Suprapubic skin (tissue), 4 donors: ENCODE measurements at regions not wholly inside any gene's neighbourhood (a gene's known extent, or its start where the extent isn't known, plus 50 kb on each side); places are given as distances from the start of the nearest gene placed in this dataset.

Experiments used
- DNase-seq, 2 donors: peaks; one replicate each; pipeline ENCODE4 v3.0.0-alpha.2; 2019; ENCODE audit warnings: low spot score in 2 of 2
- H3K27ac ChIP-seq: fragments of 200-600 bp; sonication (generic); one replicate; pipeline ENCODE4 v1.5.1; 2019
- H3K27me3 ChIP-seq: fragments of 200-600 bp; sonication (generic); one replicate; pipeline ENCODE4 v1.5.1; 2019
- H3K36me3 ChIP-seq: fragments of 200-600 bp; sonication (generic); one replicate; pipeline ENCODE4 v1.5.1; 2019
- H3K4me1 ChIP-seq: fragments of 200-600 bp; sonication (generic); one replicate; pipeline ENCODE4 v1.5.1; 2019
- H3K4me3 ChIP-seq: fragments of 200-600 bp; sonication (generic); one replicate; pipeline ENCODE4 v1.5.1; 2019; ENCODE audit warnings: mild to moderate bottlenecking
- H3K9me3 ChIP-seq: fragments of 200-600 bp; sonication (generic); one replicate; pipeline ENCODE4 v1.5.1; 2019
- CTCF ChIP-seq, 2 donors: fragments of 200-600 bp in 1 of 2; fragments of 450-650 bp in 1 of 2; sonication (generic) in 1 of 2; IDR thresholded peaks; one replicate each; pipeline ENCODE4 v1.5.1; 2016 to 2019; ENCODE audit warnings: antibody characterized with exemption in 2 of 2, mild to moderate bottlenecking in 1 of 2, moderate library complexity in 1 of 2
- EP300 ChIP-seq: sonication (generic); formaldehyde crosslinking; IDR thresholded peaks from one replicate; pipeline ENCODE4 v1.6.1; 2017; ENCODE audit warnings: antibody characterized with exemption
- POLR2A ChIP-seq, 2 donors: fragments of 450-650 bp; IDR thresholded peaks; one replicate each; pipeline ENCODE4 v1.6.1; 2017; ENCODE audit warnings: antibody characterized with exemption in 2 of 2, mild to moderate bottlenecking in 2 of 2, moderate library complexity in 2 of 2
- POLR2AphosphoS5 ChIP-seq, 3 donors: sonication (generic); formaldehyde crosslinking; IDR thresholded peaks; one replicate each; pipeline ENCODE4 v1.6.1; 2017; ENCODE audit warnings: antibody characterized with exemption in 3 of 3
- WGBS: methylation state at CpG from one replicate; pipeline ENCODE4 v1.1.5; 2018; 5-methylcytosine and 5-hydroxymethylcytosine counted together

- no peaks in the 10 kb centered on the region for H3K36me3 ChIP-seq
- no peak for DNase-seq
- no peak overlapping the region for H3K4me3 ChIP-seq
- H3K27ac ChIP-seq = no peak overlapping the region
- H3K4me1 ChIP-seq = no peaks in the 10 kb centered on the region
- no peaks in the 10 kb centered on the region for H3K9me3 ChIP-seq
- TF ChIP-seq POLR2A (IDR thresholded peaks at IDR 0.05) = no peak
- no peak for TF ChIP-seq CTCF (IDR thresholded peaks at IDR 0.05)
- TF ChIP-seq POLR2AphosphoS5 (IDR thresholded peaks at IDR 0.05) = no peak
- TF ChIP-seq EP300 = no peak
- H3K27me3 ChIP-seq = no peaks in the 10 kb centered on the region
Observed at GRCh38 chr10:90344226-90344625, 513.6 kb downstream of the HTR7 start.

GRCh38 chr10:90347239-90347638, 510.6 kb downstream of the HTR7 start:
- 75% methylated on average over 2 of the region's 2 CpGs for WGBS
- Histone ChIP-seq H3K27me3 (no peaks in the 10 kb centered on the region), H3K36me3 (no peaks in the 10 kb centered on the region), H3K9me3 (no peaks in the 10 kb centered on the region), H3K4me1 (no peaks in the 10 kb centered on the region), H3K4me3 (no peak overlapping the region), H3K27ac (no peak overlapping the region)
- DNase-seq = no peak
- no peak for TF ChIP-seq POLR2AphosphoS5 (IDR thresholded peaks at IDR 0.05)
- TF ChIP-seq EP300 = no peak
- TF ChIP-seq POLR2A (IDR thresholded peaks at IDR 0.05) = no peak
- TF ChIP-seq CTCF (IDR thresholded peaks at IDR 0.05) = no peak

- Histone ChIP-seq H3K36me3 (no peaks in the 10 kb centered on the region), H3K9me3 (no peaks in the 10 kb centered on the region), H3K27me3 (no peaks in the 10 kb centered on the region), H3K4me1 (no peaks in the 10 kb centered on the region), H3K4me3 (no peak overlapping the region), H3K27ac (no peak overlapping the region)
- 94% methylated on average over 1 of the region's 1 CpG for WGBS
- TF ChIP-seq POLR2AphosphoS5 (IDR thresholded peaks at IDR 0.05) (no peak), POLR2A (IDR thresholded peaks at IDR 0.05) (no peak), CTCF (IDR thresholded peaks at IDR 0.05) (no peak), EP300 (no peak)
- no peak for DNase-seq
Observed at GRCh38 chr10:90350122-90350521, 507.7 kb downstream of the HTR7 start.

GRCh38 chr10:90352288-90352687, 505.6 kb downstream of the HTR7 start:
- Histone ChIP-seq H3K4me1 (no peaks in the 10 kb centered on the region), H3K4me3 (no peak overlapping the region), H3K9me3 (no peaks in the 10 kb centered on the region), H3K36me3 (no peaks in the 10 kb centered on the region), H3K27ac (no peak overlapping the region), H3K27me3 (no peaks in the 10 kb centered on the region)
- TF ChIP-seq POLR2A (IDR thresholded peaks at IDR 0.05) (no peak), CTCF (IDR thresholded peaks at IDR 0.05) (no peak), POLR2AphosphoS5 (IDR thresholded peaks at IDR 0.05) (no peak), EP300 (no peak)
- WGBS = 57% methylated on average over 7 of the region's 7 CpGs
- DNase-seq = no peak

- no peak overlapping the region for H3K4me3 ChIP-seq
- H3K36me3 ChIP-seq = no peaks in the 10 kb centered on the region
- no peaks in the 10 kb centered on the region for H3K27me3 ChIP-seq
- 52% methylated on average over 4 of the region's 4 CpGs for WGBS
- TF ChIP-seq EP300 (no peak), POLR2AphosphoS5 (IDR thresholded peaks at IDR 0.05) (no peak), POLR2A (IDR thresholded peaks at IDR 0.05) (no peak), CTCF (IDR thresholded peaks at IDR 0.05) (no peak)
- H3K4me1 ChIP-seq = no peaks in the 10 kb centered on the region
- H3K9me3 ChIP-seq = no peaks in the 10 kb centered on the region
- DNase-seq = no peak
- no peak overlapping the region for H3K27ac ChIP-seq
Observed at GRCh38 chr10:90354914-90355313, 502.9 kb downstream of the HTR7 start.
